ENCODE measurements at regions not wholly inside any gene's neighbourhood (a gene's known extent, or its start where the extent isn't known, plus 50 kb on each side); places are given as distances from the start of the nearest gene placed in this dataset.

GRCh38 chr4:120406960-120407359, 340.3 kb upstream of the MAD2L1 start:
- TF ChIP-seq POLR2AphosphoS5 (IDR thresholded peaks at IDR 0.05): no peak
- TF ChIP-seq, protein P1, sequence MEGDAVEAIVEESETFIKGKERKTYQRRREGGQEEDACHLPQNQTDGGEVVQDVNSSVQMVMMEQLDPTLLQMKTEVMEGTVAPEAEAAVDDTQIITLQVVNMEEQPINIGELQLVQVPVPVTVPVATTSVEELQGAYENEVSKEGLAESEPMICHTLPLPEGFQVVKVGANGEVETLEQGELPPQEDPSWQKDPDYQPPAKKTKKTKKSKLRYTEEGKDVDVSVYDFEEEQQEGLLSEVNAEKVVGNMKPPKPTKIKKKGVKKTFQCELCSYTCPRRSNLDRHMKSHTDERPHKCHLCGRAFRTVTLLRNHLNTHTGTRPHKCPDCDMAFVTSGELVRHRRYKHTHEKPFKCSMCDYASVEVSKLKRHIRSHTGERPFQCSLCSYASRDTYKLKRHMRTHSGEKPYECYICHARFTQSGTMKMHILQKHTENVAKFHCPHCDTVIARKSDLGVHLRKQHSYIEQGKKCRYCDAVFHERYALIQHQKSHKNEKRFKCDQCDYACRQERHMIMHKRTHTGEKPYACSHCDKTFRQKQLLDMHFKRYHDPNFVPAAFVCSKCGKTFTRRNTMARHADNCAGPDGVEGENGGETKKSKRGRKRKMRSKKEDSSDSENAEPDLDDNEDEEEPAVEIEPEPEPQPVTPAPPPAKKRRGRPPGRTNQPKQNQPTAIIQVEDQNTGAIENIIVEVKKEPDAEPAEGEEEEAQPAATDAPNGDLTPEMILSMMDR (IDR thresholded peaks at IDR 0.05; ENCODE audit: poor library complexity, severe bottlenecking): no peak
- no peak for TF ChIP-seq TAF1 (IDR thresholded peaks at IDR 0.05; ENCODE audit: low read depth)
- no peak for TF ChIP-seq RAD21 (conservative IDR thresholded peaks at IDR 0.05)
- no peak for TF ChIP-seq EP300 (conservative IDR thresholded peaks at IDR 0.05; ENCODE audit: poor library complexity, severe bottlenecking)
